ENCODE measurements at regions not wholly inside any gene's neighbourhood (a gene's known extent, or its start where the extent isn't known, plus 50 kb on each side); places are given as distances from the start of the nearest gene placed in this dataset.
"Not testable (repeated sequence)": the region's sequence is repeated elsewhere in the genome, so short reads cannot be mapped to it uniquely, and the experiment has no call there.

DNA sequence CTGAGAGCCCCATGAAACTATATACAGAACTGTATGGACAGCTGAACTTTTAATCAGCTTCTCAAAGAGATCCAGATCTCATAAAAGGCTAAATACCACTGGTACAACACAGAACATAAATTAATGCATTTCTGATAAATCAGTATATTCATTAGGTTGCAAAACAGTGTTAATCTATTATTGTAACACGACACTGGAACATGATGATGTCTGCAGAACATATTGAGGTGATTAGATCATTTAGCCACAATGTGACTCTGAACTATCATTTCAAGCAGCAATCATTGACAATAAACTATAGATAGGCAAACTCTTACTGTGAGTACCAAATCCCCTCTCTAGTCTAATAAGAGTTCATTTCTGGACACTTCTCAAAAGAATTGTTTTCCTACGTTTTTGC, 50.3 kb downstream of the GASK1B start:
- DNase-seq = no peak

DNA sequence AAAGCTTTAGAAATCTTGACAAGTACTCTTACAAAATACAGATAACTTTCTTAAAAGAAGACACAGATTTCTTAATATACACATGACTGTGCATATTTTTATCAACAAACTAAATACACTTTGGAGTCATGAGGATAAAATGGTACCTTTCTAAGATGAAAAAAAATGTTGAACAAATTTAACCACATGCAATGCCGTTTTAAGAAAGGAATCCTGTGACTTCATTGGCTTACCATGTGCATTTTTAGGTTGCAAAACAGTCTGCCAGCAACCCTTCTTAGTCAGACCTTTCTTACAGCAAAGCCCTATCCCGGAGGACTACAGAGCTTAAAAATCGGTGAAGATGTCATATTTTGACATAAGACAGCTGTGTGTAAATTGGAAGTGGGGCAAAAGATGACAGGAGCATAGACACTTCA, 51.7 kb downstream of the GASK1B start:
- no peak for DNase-seq

DNA sequence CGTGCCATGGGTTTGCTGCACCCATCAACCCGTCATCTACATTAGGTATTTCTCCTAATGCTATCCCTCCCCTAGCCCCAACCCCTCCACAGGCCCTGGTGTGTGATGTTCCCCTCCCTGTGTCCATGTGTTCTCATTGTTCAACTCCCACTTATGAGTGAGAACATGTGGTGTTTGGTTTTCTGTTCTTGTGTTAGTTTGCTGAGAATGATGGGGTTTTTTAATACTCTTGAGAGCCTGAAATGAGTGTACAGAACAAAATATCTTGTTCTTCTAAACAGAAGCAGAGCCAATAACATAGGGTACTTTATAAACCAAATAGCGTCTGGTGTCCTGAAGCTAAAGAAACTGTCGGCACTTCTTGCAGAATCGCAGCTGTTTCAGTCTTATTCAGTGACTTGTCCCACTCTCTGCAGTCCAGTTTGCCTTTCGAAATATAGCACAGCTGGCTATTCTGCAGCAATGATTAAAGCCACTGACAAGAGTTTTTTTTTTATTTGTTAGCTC, 52.1 kb downstream of the GASK1B start:
- not testable (repeated sequence) for DNase-seq

DNA sequence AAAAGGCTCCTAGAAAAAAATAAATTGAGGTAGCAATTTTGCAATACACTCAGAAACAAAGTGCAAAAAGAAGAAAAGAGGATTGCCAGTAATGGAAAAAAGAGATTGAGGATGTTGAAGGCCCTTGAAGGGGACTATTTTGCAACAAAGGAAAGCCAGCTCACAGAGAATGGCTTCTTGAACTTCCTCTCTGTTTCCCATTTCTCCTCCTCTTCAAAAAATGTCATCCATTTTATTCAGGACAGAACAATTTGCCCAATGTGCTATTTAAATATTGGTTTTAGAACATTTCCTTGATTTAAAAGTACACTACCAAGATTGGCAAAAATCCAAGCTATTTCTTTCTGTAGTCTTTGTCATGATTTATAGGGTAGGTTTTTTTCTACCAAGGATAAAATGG, 60.2 kb downstream of the GASK1B start:
- DNase-seq = no peak

DNA sequence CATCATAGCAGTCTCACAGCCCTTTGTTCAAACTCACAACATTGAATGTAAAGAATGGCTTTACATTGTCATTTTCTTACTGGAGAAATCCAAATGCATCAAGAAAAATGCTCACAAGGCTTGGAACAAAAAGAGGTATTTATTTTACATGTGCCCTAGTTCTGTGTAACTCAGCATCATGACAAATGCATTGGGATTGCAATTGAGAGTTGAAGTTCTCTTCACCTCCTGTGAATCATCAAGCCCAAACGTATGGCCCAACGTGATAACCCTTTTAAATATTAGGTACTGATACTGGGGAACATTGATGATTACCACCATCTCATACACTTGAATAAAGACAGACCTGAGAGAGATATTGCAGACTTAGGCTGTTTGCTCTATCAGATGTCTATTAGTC, 61.6 kb downstream of the GASK1B start:
- DNase-seq = no peak

DNA sequence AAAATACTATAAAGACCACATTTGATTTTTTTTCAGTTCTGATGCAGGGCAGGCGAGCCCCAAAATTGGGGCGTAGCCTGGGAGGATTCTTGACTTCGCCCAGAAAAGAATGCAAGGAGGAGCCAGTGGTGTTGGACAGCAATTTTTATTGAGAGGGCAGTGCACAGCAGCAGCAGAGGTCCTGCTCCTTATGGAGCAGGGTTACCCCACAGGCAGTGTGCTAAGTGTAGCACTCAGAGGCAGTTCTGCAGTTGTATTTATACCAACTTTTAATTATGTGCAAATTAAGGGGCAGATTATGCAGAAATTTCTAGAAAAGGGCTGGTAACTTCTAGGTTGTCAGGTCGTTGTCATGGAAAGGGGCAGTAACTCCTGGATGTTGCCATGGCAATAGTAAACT, 69.9 kb downstream of the GASK1B start:
- DNase-seq = no peak

DNA sequence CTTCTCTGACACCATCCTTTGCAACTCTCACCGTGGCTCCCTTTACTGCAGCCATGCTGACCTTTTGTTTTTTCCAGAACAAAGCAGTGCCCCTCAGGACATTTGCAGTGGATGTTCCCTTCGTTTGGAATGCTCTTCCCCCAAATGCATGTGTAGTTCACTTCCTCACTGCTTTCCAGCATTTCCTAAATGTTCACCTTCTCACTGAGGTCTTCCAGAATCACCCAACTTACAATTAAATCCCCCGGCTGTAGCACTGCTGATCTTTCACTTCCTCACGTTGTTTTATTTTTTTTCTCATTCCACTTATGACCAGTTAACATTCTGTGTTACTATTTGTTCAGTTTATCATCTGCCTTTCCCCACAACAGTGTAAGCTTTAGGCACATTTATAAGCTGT, 73.1 kb downstream of the GASK1B start:
- no peak for DNase-seq

DNA sequence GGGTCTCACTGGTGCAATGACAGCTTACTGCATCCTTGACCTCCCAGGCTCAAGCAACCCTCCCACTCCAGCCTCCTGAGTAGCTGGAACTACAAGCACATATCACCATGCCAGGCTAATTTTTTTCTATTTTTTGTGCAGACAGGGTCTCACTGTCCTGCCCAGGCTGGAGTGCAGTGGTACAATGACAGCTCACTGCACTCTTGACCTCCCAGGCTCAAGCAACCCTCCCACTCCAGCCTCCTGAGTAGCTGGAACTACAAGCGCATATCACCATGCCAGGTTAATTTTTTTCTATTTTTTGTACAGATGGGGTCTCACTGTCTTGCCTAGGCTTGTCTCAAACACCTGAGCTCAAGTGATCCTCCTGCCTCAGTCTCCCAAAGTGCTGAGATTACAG, 74.0 kb downstream of the GASK1B start:
- DNase-seq = no peak

DNA sequence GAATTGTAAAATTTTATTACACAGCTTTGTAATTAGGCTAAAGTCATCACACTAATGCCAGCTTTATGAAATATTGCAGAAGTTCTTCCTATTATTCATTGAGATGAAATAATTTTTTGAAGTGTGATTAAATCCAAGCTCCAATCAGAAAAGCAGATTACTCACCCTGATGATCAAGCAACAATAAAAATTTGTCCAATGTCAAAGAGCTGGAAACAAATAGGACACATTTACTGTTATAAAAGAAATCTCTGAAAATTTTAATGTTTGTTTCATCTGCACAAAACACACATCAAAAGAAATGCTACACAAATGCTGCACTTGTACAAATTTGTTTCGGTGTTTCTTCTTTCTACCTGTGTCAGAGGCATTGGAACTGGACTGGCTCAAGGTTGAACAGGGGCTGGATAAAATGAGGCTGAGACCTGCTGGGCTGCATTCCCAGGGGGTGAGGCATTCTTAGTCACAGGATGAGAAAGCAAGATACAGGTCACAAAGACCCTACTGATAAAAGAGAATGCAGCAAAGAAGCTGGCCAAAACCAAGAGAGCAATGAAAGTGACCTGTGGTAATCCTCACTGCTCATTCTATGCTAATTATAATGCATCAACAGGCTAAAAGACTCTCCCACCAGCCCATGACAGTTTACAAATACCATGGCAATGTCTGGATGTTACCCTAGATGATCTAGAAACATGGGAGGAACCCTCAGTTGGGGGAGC, 78.3 kb downstream of the GASK1B start:
- DNase-seq = no peak

DNA sequence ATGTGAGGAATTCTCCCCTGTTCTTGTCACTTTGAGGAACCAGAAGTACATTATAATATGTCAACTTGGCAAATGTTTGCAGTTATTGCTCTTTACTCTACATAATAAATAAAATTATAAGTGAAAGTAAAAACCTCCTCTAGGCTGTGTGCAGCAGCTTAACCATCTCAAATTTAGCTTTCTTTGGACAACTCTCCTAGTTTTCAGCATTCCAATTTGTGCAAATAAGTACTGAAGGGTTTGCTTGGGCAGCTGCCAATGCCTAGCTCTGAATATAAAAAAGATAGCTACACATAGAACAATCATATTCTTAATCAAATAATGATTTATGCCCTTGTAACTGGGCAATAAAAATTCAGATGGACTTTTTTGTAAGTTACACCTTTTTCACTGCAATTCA, 82.5 kb downstream of the GASK1B start:
- no peak for DNase-seq

DNA sequence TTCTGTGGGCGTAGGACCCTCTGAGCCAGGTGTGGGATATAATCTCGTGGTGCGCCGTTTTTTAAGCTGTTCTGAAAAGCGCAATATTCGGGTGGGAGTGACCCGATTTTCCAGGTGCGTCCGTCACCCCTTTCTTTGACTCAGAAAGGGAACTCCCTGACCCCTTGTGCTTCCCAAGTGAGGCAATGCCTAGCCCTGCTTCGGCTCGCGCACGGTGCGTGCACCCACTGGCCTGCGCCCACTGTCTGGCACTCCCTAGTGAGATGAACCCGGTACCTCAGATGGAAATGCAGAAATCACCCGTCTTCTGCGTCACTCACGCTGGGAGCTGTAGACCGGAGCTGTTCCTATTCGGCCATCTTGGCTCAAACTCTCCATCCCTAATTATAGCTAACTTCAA, 82.9 kb downstream of the GASK1B start:
- not testable (repeated sequence) for DNase-seq

DNA sequence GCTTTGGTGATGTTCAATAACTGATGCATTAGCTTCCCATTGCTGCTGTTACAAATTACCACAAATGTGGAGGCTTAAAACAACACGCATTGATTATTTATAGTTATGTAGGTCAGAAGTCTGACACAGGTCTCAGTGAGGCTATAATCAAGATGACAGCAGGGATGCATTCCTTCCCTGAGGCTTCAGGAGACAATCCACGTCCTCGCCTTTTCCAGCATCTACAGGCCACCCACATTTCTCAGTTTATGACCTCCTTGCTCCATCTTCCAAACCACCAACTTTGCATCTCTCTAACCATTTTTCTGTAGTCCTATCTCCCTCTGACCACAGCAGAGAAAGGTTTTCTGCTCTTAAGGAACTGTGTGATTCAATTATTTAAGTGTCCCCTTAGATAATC, 92.5 kb downstream of the GASK1B start:
- no peak for DNase-seq

DNA sequence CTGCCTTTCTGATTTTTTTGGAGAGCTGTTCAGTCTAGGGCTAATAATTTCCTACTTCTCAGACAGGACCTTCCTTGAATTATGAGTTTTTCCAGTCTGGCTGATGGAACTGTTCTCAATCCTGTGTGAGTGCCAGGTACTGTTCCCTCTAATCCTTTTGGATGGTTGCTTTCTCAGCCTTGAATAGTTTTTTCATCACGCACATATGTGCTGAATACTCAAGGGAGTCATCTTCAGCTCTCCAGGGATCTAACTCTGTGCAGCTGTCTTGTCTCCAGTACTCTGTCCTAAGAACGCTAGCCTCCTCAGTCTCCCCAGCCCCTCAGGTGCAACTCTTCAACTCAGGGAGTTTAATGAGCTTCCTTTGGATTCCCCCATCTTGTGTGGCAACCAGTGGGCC, 93.2 kb downstream of the GASK1B start:
- no peak for DNase-seq

DNA sequence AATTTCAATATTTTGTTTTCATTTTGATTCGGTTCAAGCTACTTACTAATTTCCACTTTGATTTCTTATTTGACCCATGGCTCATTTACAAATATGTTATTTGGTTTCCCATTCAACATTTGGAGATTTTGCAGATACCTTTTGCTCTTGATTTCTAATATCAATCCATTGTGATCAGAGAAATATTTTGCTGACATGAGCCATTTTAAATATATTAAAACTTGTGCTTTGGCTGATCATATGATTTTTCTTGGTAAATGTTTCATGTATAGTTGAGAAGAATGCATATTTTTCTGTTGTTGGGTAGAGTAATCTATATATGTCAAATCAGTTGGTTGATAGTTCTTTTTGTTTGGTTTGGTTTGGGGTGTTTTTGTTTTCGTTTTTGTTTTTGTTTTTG, 95.0 kb downstream of the GASK1B start:
- no peak for DNase-seq

DNA sequence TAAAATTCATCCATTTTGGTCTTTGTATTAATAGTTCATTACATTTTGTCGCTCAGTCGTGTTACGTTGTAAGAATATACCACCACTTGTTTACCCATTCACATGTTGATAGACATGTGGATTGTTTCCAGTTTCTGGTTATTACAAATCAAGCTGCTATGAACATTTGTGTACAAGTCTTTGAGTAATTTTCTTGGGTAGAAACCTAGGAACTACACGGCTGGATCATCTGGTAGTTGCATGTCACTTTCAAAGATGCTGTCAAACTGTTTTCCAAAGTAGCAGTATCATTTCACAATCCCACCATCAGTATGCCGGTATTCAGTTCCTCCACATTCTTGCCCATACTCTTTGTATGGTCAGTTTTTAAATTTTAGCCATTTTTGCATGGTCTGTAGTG, 98.0 kb downstream of the GASK1B start:
- DNase-seq = no peak

DNA sequence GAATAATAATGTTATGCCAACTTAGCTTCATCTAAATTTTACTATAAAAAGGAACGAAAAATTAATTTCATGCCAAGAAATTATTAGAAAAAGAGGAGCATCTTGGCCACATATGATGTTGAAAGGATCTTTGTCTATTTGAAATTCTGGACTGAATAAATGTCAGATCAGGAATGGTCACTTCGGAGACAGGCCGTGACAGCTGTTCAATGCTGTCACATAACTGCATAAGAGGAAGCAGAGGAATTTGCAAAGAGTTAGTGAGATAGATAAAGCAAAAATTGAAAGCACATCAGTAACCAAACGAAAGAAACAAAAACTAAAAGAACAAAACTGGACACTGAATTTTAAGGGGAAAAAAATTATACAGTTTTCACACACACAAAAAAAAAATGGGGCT, 100.9 kb downstream of the GASK1B start:
- no peak for DNase-seq

DNA sequence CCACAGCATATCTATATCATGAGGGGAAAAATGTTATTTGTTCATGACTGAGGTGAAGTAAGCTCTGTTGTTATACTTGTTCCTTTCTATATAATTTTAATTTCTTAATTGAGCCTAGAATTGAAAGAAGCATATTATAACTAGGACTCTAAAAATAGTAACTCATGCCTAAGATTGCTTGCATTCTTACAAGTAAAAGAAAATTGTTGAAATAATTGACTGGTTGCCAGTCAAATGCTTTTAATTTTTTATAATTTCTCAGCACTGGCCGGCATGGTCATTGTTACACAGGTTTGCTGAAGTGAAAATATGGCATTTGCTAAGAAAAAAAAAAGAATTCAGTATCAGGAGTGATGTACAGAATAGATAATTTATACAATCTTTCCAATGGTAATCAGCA, 104.8 kb downstream of the GASK1B start:
- DNase-seq = no peak

DNA sequence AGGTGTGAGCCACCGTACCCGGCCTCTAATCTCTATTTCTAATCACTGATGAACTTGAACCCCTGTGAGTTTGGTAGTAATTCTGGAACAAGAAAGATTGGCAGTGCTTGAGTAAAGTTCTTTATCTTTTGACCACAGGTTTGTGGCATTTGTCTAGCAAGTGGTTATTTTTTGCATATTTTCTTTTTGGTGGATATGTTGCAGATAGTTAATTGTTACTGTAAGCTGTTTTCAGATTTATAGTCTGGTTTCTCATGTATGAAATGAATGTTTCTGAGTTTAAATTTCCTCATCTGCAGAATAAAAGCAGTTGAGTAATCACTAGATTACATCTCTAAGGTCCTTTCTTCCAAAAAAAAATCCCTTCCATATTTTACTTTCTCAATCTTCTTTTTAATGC, 105.2 kb downstream of the GASK1B start:
- no peak for DNase-seq

DNA sequence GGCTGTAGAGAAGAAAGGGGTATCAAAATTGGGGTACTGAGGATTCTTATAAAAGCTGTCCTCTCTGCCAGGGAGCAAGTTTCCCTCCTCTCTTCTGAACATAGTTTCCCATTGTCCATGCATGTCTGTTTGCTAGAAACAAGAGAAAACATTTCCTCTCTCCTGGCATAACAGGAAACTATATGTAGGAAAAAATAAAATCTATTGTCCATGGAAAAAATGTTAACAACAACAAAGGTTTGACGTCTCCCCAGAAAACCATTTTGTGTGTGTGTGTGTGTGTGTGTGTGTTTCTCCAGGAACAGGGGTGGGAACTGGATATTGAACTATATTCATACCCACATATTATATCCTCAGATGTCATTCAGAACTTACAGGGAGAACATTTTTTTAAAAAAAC, 107.2 kb downstream of the GASK1B start:
- DNase-seq = no peak

DNA sequence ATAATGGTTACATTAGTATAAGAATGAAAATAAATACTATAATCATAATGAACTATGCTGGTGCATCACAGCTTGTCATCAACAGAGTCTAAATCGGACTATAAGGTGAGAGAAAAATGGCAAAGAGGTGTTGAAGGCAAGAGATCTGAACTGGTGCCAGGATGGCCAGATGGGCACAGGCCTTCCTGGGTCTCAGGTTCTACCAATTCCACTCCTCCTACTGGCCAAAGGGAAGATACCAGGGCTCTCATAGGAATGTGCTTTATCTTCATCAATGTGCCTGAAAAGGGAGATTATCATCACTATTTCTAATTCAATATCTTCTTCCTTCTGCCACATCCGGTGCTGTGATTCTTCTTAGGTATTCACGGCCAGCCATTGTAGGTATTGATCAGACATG, 107.6 kb downstream of the GASK1B start:
- no peak for DNase-seq

DNA sequence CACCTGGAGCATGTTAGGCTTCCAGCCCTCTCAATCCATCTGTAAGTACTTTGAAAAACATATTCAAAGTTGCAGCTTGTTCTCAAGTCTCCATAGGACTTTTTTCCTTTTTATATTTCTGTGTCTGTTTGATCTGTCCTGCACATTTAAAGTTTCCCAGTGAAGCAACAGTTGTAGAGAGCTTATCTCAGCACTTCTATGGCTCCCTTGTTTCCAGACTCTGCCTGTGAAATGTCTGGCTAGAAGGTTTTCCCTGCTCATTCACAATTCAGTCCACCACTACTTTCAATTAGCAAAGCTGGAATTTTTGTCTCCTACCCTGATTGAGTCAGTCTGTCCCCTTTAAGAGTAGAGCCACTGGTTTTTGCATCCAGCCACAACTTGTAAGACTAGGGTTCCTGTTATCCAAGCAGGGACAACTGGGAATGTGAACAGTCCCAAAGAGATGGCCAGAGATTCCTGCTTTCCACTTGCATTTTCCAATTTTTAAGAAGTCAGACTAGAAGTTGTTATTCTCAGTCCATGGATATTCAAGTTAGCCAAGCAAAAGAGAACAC, 116.1 kb downstream of the GASK1B start:
- no peak for DNase-seq

DNA sequence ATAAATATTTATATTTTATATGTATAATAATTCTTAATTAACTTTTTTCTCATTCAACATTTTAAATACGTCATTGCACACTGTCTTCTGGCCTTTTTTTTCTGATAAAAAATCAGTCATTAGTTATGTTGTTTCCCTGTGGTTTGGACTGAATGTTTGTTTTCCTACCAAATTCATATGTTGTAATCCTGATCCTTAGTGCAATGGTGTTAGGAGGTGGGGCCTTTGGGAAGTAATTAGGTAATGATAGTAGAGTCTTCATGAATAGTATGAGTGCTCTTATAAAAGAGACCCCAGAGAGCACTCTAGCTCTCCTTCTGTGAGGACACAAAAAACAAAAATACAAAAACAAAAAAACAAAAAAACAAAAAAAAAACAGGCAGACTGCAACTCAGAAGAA, 117.2 kb downstream of the GASK1B start:
- no peak for DNase-seq

DNA sequence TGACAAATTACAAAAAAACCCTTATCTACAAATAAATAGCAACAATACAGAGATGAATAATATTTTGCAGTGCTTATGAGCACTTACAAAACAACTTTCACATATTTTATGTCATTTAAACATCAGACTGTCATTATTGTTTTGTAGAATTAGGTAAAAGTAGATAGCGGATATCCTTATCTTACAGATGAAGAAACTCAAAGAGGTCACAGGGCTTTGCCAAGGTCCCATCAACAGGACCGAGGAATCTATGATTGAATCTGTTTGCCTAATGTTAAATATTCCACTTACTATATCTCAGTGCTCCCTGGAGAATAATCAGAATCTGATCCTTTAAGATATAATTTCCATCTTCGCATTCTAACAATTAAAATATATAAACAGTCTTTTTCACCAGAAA, 119.0 kb downstream of the GASK1B start:
- no peak for DNase-seq

DNA sequence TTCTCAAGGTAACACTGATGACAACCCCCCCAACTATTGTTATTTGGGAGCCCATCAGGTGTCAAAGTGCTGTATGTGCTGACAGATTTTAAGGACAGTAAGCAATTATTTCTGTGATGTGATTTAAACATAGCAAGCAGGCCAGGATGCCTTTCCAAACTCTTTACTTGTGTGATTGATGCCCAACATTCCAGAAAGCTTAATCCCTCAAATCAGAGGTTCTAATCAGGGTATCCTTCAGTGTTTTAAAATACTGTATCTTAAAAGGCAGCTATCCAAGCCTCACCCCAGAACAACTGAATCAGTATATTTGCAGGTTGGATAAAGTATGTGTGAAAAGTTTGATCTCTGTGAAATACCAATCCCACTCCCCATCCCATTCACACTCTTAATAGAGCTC, 119.7 kb downstream of the GASK1B start:
- no peak for DNase-seq

Data from NCI-H2029 treated with DMSO at 0.1 percent for 48 hours (cell line).